ENCODE measurements at regions not wholly inside any gene's neighbourhood (a gene's known extent, or its start where the extent isn't known, plus 50 kb on each side); places are given as distances from the start of the nearest gene placed in this dataset.

DNA sequence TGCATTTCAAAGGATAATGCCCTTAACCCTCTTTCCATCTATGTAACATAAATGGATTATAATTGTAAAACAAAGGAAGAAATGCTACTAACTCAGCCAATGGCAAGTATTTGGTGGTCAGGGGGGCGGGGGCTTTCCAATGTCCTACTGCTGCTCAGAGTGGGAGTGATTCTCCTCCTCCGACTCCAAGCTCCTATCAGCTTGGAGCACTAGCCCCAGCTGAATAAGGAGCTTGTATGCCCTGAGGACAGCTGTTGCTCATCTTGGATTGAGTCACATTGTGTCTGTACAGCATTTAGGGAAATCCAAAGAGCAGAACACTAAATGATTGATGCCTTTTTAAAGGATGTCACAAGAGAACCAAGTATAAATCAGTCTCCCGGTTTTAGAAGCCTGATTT is 105.6 kb upstream of the ZNF521 start:
- Histone ChIP-seq H3K79me2 (ENCODE audit: control insufficient read depth, insufficient read depth, low read length) (no peaks in the 10 kb centered on the region), H2AFZ (ENCODE audit: control insufficient read depth, low read length) (no peak overlapping the region), H3K27ac (ENCODE audit: control insufficient read depth, insufficient read depth, low read length) (no peak overlapping the region), H3K9me1 (ENCODE audit: control insufficient read depth, extremely low read depth, insufficient read depth, low read length) (no peaks in the 10 kb centered on the region), H3K9ac (ENCODE audit: control insufficient read depth, extremely low read depth, insufficient read depth, low read length) (no peak overlapping the region), H3K36me3 (ENCODE audit: control insufficient read depth in 2 of 2, extremely low read depth in 1 of 2, insufficient read depth in 2 of 2, low read length in 2 of 2) (no peaks in the 10 kb centered on the region), H3K27me3 (ENCODE audit: control insufficient read depth, extremely low read depth, insufficient read depth, low read length) (no peaks in the 10 kb centered on the region), H3K4me1 (ENCODE audit: control insufficient read depth, extremely low read depth, insufficient read depth, low read length) (no peaks in the 10 kb centered on the region), H3K4me3 (ENCODE audit: control insufficient read depth in 2 of 3, extremely low read depth in 1 of 3, insufficient read depth in 2 of 3, low read depth in 1 of 3, low read length in 3 of 3) (no peak overlapping the region), H3K4me2 (ENCODE audit: control insufficient read depth, extremely low read depth, insufficient read depth, low read depth, low read length) (no peak overlapping the region), H3K9me3 (ENCODE audit: control insufficient read depth, low read depth, low read length) (no peaks in the 10 kb centered on the region), H4K20me1 (ENCODE audit: control insufficient read depth, extremely low read depth, insufficient read depth, low read length) (no peaks in the 10 kb centered on the region)
- FAIRE-seq, result no peak
- DNase-seq (ENCODE audit: low read depth, low spot score), result no peak
- dilution Hi-C loops (cut with MboI; ENCODE audit: extremely low pct_ligation_motif_present, low sequenced_read_pairs), result no loop called here
- no peak for TF ChIP-seq EZH2 (IDR thresholded peaks at IDR 0.05; ENCODE audit: low read length)
- TF ChIP-seq, protein P1, sequence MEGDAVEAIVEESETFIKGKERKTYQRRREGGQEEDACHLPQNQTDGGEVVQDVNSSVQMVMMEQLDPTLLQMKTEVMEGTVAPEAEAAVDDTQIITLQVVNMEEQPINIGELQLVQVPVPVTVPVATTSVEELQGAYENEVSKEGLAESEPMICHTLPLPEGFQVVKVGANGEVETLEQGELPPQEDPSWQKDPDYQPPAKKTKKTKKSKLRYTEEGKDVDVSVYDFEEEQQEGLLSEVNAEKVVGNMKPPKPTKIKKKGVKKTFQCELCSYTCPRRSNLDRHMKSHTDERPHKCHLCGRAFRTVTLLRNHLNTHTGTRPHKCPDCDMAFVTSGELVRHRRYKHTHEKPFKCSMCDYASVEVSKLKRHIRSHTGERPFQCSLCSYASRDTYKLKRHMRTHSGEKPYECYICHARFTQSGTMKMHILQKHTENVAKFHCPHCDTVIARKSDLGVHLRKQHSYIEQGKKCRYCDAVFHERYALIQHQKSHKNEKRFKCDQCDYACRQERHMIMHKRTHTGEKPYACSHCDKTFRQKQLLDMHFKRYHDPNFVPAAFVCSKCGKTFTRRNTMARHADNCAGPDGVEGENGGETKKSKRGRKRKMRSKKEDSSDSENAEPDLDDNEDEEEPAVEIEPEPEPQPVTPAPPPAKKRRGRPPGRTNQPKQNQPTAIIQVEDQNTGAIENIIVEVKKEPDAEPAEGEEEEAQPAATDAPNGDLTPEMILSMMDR (optimal IDR thresholded peaks at IDR 0.05 in 1 of 3, IDR thresholded peaks at IDR 0.05 in 1 of 3, conservative IDR thresholded peaks at IDR 0.05 in 1 of 3; ENCODE audit: extremely low read depth in 1 of 3, insufficient read depth in 2 of 3, low read length in 3 of 3), result no peak

DNA sequence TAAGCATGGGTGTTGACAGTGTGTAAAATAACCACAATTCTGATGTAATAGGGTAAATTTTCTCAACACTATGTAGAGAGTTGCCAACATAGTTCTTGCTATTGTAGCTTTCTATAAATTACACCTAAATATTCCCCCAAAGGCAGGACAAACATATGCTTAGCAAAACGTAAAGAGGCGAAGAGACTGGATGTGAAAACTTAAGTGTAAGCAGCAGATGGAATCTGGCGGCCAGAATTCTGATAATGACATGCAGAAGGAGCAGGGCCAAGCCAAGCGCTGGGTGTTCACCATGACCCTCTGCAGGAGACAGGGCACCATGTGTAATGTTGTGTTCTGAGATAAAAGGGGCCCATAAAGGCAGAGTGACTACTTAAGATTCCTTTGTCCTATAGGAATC is 105.2 kb upstream of the ZNF521 start:
- Histone ChIP-seq H3K27me3 (ENCODE audit: control insufficient read depth, extremely low read depth, insufficient read depth, low read length) (no peaks in the 10 kb centered on the region), H3K9ac (ENCODE audit: control insufficient read depth, extremely low read depth, insufficient read depth, low read length) (no peak overlapping the region), H3K9me1 (ENCODE audit: control insufficient read depth, extremely low read depth, insufficient read depth, low read length) (no peaks in the 10 kb centered on the region), H3K4me1 (ENCODE audit: control insufficient read depth, extremely low read depth, insufficient read depth, low read length) (no peaks in the 10 kb centered on the region), H3K4me2 (ENCODE audit: control insufficient read depth, extremely low read depth, insufficient read depth, low read depth, low read length) (no peak overlapping the region), H3K79me2 (ENCODE audit: control insufficient read depth, insufficient read depth, low read length) (no peaks in the 10 kb centered on the region), H3K4me3 (ENCODE audit: control insufficient read depth in 2 of 3, extremely low read depth in 1 of 3, insufficient read depth in 2 of 3, low read depth in 1 of 3, low read length in 3 of 3) (no peak overlapping the region), H3K27ac (ENCODE audit: control insufficient read depth, insufficient read depth, low read length) (no peak overlapping the region), H2AFZ (ENCODE audit: control insufficient read depth, low read length) (no peak overlapping the region), H3K36me3 (ENCODE audit: control insufficient read depth in 2 of 2, extremely low read depth in 1 of 2, insufficient read depth in 2 of 2, low read length in 2 of 2) (no peaks in the 10 kb centered on the region), H3K9me3 (ENCODE audit: control insufficient read depth, low read depth, low read length) (no peaks in the 10 kb centered on the region), H4K20me1 (ENCODE audit: control insufficient read depth, extremely low read depth, insufficient read depth, low read length) (no peaks in the 10 kb centered on the region)
- TF ChIP-seq EZH2 (IDR thresholded peaks at IDR 0.05; ENCODE audit: low read length), result no peak
- TF ChIP-seq, protein P1 (optimal IDR thresholded peaks at IDR 0.05 in 1 of 3, IDR thresholded peaks at IDR 0.05 in 1 of 3, conservative IDR thresholded peaks at IDR 0.05 in 1 of 3; ENCODE audit: extremely low read depth in 1 of 3, insufficient read depth in 2 of 3, low read length in 3 of 3), result no peak
- DNase-seq (ENCODE audit: low read depth, low spot score), result no peak
- dilution Hi-C loops (cut with MboI; ENCODE audit: extremely low pct_ligation_motif_present, low sequenced_read_pairs), result no loop called here
- FAIRE-seq, result no peak

Measured in keratinocyte (primary cell).